ENCODE measurements at regions not wholly inside any gene's neighbourhood (a gene's known extent, or its start where the extent isn't known, plus 50 kb on each side); places are given as distances from the start of the nearest gene placed in this dataset.

DNA sequence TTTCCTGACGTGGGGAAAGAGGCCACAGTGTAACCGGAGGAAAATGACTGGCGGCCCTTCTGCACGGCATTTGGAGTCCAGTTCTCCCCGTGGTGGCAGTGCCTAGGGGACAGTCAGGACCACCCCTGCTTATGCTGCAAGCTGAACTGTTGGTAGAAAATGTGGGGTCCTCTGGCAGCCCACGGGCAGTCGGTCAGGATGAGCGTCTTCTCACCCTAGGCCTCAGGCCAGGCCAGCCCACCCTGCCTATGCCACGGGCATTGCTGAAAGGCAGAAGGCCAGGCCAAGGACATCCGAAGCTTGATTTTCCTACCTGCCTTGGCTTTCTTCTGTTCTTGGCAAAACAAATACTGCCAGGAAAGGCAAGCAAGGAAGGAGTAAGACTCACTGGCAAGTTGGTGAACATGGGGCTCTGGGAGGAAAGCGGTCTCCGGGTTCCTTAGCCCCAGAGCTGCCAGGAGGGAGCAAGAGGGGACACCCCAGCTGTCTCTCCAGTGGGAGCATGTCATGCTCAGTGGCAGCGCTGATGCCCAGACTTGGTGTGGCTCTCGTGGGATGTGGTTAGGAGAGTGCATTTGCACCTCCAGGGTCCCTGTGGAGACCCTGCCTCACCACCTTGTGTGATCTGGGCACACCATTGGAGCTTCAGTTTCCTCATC is 311.6 kb downstream of the QKI start:
- TF ChIP-seq, protein P1, sequence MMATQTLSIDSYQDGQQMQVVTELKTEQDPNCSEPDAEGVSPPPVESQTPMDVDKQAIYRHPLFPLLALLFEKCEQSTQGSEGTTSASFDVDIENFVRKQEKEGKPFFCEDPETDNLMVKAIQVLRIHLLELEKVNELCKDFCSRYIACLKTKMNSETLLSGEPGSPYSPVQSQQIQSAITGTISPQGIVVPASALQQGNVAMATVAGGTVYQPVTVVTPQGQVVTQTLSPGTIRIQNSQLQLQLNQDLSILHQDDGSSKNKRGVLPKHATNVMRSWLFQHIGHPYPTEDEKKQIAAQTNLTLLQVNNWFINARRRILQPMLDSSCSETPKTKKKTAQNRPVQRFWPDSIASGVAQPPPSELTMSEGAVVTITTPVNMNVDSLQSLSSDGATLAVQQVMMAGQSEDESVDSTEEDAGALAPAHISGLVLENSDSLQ (IDR thresholded peaks at IDR 0.05): no peak
- TF ChIP-seq, protein P2, sequence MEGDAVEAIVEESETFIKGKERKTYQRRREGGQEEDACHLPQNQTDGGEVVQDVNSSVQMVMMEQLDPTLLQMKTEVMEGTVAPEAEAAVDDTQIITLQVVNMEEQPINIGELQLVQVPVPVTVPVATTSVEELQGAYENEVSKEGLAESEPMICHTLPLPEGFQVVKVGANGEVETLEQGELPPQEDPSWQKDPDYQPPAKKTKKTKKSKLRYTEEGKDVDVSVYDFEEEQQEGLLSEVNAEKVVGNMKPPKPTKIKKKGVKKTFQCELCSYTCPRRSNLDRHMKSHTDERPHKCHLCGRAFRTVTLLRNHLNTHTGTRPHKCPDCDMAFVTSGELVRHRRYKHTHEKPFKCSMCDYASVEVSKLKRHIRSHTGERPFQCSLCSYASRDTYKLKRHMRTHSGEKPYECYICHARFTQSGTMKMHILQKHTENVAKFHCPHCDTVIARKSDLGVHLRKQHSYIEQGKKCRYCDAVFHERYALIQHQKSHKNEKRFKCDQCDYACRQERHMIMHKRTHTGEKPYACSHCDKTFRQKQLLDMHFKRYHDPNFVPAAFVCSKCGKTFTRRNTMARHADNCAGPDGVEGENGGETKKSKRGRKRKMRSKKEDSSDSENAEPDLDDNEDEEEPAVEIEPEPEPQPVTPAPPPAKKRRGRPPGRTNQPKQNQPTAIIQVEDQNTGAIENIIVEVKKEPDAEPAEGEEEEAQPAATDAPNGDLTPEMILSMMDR (IDR thresholded peaks at IDR 0.05 in 2 of 3, conservative IDR thresholded peaks at IDR 0.05 in 1 of 3; ENCODE audit: insufficient read depth in 2 of 3, low read depth in 1 of 3, low read length in 3 of 3): no peak
- TF ChIP-seq NFIC (IDR thresholded peaks at IDR 0.05) (no peak), TOE1 (IDR thresholded peaks at IDR 0.05; ENCODE audit: borderline replicate concordance) (no peak), TOE1 (CRISPR knock-in tag; IDR thresholded peaks at IDR 0.05; ENCODE audit: borderline replicate concordance, low read depth) (no peak), KLF6 (CRISPR knock-in tag; IDR thresholded peaks at IDR 0.05; ENCODE audit: borderline replicate concordance) (no peak), ZNF146 (CRISPR knock-in tag; IDR thresholded peaks at IDR 0.05; ENCODE audit: unreplicated experiment) (no peak), SMC3 (conservative IDR thresholded peaks at IDR 0.05; ENCODE audit: insufficient read depth, low read depth, low read length) (no peak), ZNF384 (IDR thresholded peaks at IDR 0.05; ENCODE audit: low read depth, low read length) (no peak), POLR2AphosphoS5 (IDR thresholded peaks at IDR 0.05; ENCODE audit: control insufficient read depth, insufficient read depth, low read depth, low read length) (no peak), TEAD4 (IDR thresholded peaks at IDR 0.05; ENCODE audit: low read length) (no peak), TEAD4 (CRISPR knock-in tag; IDR thresholded peaks at IDR 0.05; ENCODE audit: borderline replicate concordance) (no peak)
- TF ChIP-seq, protein P3, sequence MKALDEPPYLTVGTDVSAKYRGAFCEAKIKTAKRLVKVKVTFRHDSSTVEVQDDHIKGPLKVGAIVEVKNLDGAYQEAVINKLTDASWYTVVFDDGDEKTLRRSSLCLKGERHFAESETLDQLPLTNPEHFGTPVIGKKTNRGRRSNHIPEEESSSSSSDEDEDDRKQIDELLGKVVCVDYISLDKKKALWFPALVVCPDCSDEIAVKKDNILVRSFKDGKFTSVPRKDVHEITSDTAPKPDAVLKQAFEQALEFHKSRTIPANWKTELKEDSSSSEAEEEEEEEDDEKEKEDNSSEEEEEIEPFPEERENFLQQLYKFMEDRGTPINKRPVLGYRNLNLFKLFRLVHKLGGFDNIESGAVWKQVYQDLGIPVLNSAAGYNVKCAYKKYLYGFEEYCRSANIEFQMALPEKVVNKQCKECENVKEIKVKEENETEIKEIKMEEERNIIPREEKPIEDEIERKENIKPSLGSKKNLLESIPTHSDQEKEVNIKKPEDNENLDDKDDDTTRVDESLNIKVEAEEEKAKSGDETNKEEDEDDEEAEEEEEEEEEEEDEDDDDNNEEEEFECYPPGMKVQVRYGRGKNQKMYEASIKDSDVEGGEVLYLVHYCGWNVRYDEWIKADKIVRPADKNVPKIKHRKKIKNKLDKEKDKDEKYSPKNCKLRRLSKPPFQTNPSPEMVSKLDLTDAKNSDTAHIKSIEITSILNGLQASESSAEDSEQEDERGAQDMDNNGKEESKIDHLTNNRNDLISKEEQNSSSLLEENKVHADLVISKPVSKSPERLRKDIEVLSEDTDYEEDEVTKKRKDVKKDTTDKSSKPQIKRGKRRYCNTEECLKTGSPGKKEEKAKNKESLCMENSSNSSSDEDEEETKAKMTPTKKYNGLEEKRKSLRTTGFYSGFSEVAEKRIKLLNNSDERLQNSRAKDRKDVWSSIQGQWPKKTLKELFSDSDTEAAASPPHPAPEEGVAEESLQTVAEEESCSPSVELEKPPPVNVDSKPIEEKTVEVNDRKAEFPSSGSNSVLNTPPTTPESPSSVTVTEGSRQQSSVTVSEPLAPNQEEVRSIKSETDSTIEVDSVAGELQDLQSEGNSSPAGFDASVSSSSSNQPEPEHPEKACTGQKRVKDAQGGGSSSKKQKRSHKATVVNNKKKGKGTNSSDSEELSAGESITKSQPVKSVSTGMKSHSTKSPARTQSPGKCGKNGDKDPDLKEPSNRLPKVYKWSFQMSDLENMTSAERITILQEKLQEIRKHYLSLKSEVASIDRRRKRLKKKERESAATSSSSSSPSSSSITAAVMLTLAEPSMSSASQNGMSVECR (CRISPR knock-in tag; IDR thresholded peaks at IDR 0.05): no peak
- TF ChIP-seq, protein P4, sequence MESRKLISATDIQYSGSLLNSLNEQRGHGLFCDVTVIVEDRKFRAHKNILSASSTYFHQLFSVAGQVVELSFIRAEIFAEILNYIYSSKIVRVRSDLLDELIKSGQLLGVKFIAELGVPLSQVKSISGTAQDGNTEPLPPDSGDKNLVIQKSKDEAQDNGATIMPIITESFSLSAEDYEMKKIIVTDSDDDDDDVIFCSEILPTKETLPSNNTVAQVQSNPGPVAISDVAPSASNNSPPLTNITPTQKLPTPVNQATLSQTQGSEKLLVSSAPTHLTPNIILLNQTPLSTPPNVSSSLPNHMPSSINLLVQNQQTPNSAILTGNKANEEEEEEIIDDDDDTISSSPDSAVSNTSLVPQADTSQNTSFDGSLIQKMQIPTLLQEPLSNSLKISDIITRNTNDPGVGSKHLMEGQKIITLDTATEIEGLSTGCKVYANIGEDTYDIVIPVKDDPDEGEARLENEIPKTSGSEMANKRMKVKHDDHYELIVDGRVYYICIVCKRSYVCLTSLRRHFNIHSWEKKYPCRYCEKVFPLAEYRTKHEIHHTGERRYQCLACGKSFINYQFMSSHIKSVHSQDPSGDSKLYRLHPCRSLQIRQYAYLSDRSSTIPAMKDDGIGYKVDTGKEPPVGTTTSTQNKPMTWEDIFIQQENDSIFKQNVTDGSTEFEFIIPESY (CRISPR knock-in tag; IDR thresholded peaks at IDR 0.05): no peak

Data from K562 (cell line).